ENCODE measurements at regions not wholly inside any gene's neighbourhood (a gene's known extent, or its start where the extent isn't known, plus 50 kb on each side); places are given as distances from the start of the nearest gene placed in this dataset.

GRCh38 chr1:5709461-5709975 lies 282.7 kb downstream of the NPHP4 start:
- TF ChIP-seq, protein P1, sequence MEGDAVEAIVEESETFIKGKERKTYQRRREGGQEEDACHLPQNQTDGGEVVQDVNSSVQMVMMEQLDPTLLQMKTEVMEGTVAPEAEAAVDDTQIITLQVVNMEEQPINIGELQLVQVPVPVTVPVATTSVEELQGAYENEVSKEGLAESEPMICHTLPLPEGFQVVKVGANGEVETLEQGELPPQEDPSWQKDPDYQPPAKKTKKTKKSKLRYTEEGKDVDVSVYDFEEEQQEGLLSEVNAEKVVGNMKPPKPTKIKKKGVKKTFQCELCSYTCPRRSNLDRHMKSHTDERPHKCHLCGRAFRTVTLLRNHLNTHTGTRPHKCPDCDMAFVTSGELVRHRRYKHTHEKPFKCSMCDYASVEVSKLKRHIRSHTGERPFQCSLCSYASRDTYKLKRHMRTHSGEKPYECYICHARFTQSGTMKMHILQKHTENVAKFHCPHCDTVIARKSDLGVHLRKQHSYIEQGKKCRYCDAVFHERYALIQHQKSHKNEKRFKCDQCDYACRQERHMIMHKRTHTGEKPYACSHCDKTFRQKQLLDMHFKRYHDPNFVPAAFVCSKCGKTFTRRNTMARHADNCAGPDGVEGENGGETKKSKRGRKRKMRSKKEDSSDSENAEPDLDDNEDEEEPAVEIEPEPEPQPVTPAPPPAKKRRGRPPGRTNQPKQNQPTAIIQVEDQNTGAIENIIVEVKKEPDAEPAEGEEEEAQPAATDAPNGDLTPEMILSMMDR (IDR thresholded peaks at IDR 0.05 in 2 of 3, conservative IDR thresholded peaks at IDR 0.05 in 1 of 3; ENCODE audit: control insufficient read depth in 2 of 3, extremely low read depth in 1 of 3, insufficient read depth in 1 of 3, low read depth in 3 of 3, low read length in 3 of 3): no peak
- TF ChIP-seq CBX3 (IDR thresholded peaks at IDR 0.05; ENCODE audit: borderline replicate concordance, low read depth) (no peak), POLR2A (IDR thresholded peaks at IDR 0.05; ENCODE audit: low read depth, low read length) (no peak)
